GM12892 (cell line): ENCODE measurements at regions not wholly inside any gene's neighbourhood (a gene's known extent, or its start where the extent isn't known, plus 50 kb on each side); places are given as distances from the start of the nearest gene placed in this dataset.

Experiments
- POLR2A ChIP-seq: IDR thresholded peaks from 2 replicates; pipeline ENCODE4 v1.6.1; 2011; ENCODE audit warnings: low read depth, low read length, control low read depth
- POLR2AphosphoS5 ChIP-seq: IDR thresholded peaks from 2 replicates; pipeline ENCODE4 v1.6.1; 2011; ENCODE audit warnings: low read depth, low read length, control low read depth
- TAF1 ChIP-seq: IDR thresholded peaks from 2 replicates; pipeline ENCODE4 v1.6.1; 2011; ENCODE audit warnings: low read depth, mild to moderate bottlenecking, control low read depth, low read length, borderline replicate concordance

DNA sequence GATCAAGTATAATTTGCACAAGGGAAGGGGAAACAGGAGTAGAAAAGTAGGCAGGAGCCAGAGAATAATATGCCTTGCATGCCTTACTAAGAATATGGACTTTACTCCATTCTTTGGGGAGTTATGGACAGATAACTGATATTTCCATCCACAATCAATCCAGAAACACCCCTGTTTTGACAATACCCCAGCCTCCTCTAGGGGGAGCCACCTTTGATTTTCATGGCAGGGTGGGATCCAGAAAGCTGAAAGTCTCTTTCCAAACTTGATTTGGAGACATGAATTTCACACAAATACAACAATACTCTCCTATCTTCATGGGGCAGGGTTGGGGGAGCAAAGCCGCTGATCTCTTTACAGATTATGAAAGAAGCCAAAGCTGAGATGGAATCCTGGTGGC lies 404.1 kb downstream of the FOXA2 start:
- TF ChIP-seq POLR2A (no peak), POLR2AphosphoS5 (no peak), TAF1 (no peak)
